CD4-positive, alpha-beta T cell treated with Interferon alpha-2 for 1 hour (primary cell): ENCODE measurements at regions not wholly inside any gene's neighbourhood (a gene's known extent, or its start where the extent isn't known, plus 50 kb on each side); places are given as distances from the start of the nearest gene placed in this dataset.

Experiments used
- DNase-seq, 2 donors: peaks; one replicate each; pipeline ENCODE4 v3.0.0-alpha.2; 2020 to 2022

GRCh38 chr21:16517383-16517782, 787.6 kb downstream of the USP25 start:
- no peak for DNase-seq

GRCh38 chr21:16519036-16519435, 789.3 kb downstream of the USP25 start:
- DNase-seq = no peak

GRCh38 chr21:16519644-16520043, 789.9 kb downstream of the USP25 start:
- DNase-seq = no peak

GRCh38 chr21:16522548-16522947, 792.8 kb downstream of the USP25 start:
- DNase-seq = no peak

GRCh38 chr21:16530656-16531055, 800.9 kb downstream of the USP25 start:
- DNase-seq = no peak

- no peak for DNase-seq
Measured at GRCh38 chr21:16532840-16533239, 803.1 kb downstream of the USP25 start.

- no peak for DNase-seq
Measured at GRCh38 chr21:16533692-16534407, 804.1 kb downstream of the USP25 start.

GRCh38 chr21:16534408-16535101, 804.8 kb downstream of the USP25 start:
- no peak for DNase-seq

- DNase-seq = no peak
Measured at GRCh38 chr21:16535102-16535422, 805.3 kb downstream of the USP25 start.

- no peak for DNase-seq
Measured at GRCh38 chr21:16535626-16536025, 805.8 kb downstream of the USP25 start.

GRCh38 chr21:16536140-16536539, 806.4 kb downstream of the USP25 start:
- no peak for DNase-seq

- no peak for DNase-seq
Measured at GRCh38 chr21:16536643-16537434, 807.1 kb downstream of the USP25 start.

- DNase-seq = no peak
Measured at GRCh38 chr21:16537501-16537900, 807.7 kb downstream of the USP25 start.

GRCh38 chr21:16538405-16538804, 808.6 kb downstream of the USP25 start:
- DNase-seq = no peak

- no peak for DNase-seq
Measured at GRCh38 chr21:16538936-16539440, 809.2 kb downstream of the USP25 start.

- no peak for DNase-seq
Measured at GRCh38 chr21:16540966-16541727, 811.4 kb downstream of the USP25 start.

- DNase-seq = no peak
Measured at GRCh38 chr21:16550118-16550517, 820.3 kb downstream of the USP25 start.

GRCh38 chr21:16550917-16551741, 821.3 kb downstream of the USP25 start:
- no peak for DNase-seq

GRCh38 chr21:16552880-16553279, 823.1 kb downstream of the USP25 start:
- no peak for DNase-seq

- DNase-seq = no peak
Measured at GRCh38 chr21:16554503-16554902, 824.7 kb downstream of the USP25 start.

- DNase-seq = no peak
Measured at GRCh38 chr21:16563116-16563515, 833.3 kb downstream of the USP25 start.

GRCh38 chr21:16563795-16564194, 834.0 kb downstream of the USP25 start:
- DNase-seq = no peak
